ENCODE measurements at regions not wholly inside any gene's neighbourhood (a gene's known extent, or its start where the extent isn't known, plus 50 kb on each side); places are given as distances from the start of the nearest gene placed in this dataset.

DNA sequence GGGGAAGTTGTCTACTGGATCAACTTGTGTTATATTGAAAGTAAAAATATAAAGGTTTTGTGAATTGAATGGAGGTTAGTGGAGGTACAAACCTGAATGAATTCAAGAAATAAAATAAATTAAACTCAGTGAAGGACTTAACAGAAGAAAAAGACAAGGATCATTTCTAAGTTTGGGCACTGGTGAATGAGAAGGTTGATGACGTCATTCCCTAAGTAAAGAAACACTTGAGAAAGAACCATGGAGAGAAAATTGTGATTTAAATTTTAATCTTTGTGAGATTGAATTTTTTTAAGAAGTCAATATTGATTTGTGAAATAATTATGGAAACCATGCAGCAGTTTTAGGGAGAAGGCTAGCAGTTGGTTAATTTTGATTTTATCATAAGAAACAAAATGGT, 900.3 kb upstream of the TYRP1 start:
- BruUV-seq (replicated peaks), result no TSS peak
- intact Hi-C loops (cut with micrococcal nuclease), result no loop called here
- Histone ChIP-seq H2AFZ (ENCODE audit: low read length) (no peak overlapping the region), H3K9me3 (ENCODE audit: low read length) (no peaks in the 10 kb centered on the region), H3K79me2 (ENCODE audit: low read length) (no peaks in the 10 kb centered on the region), H3F3A (ENCODE audit: low read length, unreplicated experiment) (no peaks in the 10 kb centered on the region), H4K20me1 (ENCODE audit: low read length) (no peaks in the 10 kb centered on the region), H3K4me2 (ENCODE audit: low read length) (no peak overlapping the region), H3K4me1 (ENCODE audit: insufficient read depth, low read length) (no peaks in the 10 kb centered on the region), H3K4me3 (ENCODE audit: low read length) (no peak overlapping the region), H3K36me3 (ENCODE audit: low read depth, low read length) (no peaks in the 10 kb centered on the region), H3K27ac (ENCODE audit: low read length) (no peak overlapping the region), H3K9ac (ENCODE audit: low read length) (no peak overlapping the region), H3K9me2 (replicated peaks; ENCODE audit: low read length) (no peaks in the 10 kb centered on the region), H3K27me3 (ENCODE audit: low read length) (no peaks in the 10 kb centered on the region)
- ChIA-PET POLR2A (ENCODE audit: unreplicated experiment) (no interaction called here), CTCF (no interaction called here)
- ATAC-seq, result no peak
- DNase-seq, result no peak
- TF ChIP-seq EZH2phosphoT487 (IDR thresholded peaks at IDR 0.05; ENCODE audit: borderline replicate concordance, low read length) (no peak), EZH2 (IDR thresholded peaks at IDR 0.05; ENCODE audit: low read length, unreplicated experiment) (no peak)
- TF ChIP-seq, protein P1, sequence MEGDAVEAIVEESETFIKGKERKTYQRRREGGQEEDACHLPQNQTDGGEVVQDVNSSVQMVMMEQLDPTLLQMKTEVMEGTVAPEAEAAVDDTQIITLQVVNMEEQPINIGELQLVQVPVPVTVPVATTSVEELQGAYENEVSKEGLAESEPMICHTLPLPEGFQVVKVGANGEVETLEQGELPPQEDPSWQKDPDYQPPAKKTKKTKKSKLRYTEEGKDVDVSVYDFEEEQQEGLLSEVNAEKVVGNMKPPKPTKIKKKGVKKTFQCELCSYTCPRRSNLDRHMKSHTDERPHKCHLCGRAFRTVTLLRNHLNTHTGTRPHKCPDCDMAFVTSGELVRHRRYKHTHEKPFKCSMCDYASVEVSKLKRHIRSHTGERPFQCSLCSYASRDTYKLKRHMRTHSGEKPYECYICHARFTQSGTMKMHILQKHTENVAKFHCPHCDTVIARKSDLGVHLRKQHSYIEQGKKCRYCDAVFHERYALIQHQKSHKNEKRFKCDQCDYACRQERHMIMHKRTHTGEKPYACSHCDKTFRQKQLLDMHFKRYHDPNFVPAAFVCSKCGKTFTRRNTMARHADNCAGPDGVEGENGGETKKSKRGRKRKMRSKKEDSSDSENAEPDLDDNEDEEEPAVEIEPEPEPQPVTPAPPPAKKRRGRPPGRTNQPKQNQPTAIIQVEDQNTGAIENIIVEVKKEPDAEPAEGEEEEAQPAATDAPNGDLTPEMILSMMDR (conservative IDR thresholded peaks at IDR 0.05; ENCODE audit: low read depth, low read length), result no peak

DNA sequence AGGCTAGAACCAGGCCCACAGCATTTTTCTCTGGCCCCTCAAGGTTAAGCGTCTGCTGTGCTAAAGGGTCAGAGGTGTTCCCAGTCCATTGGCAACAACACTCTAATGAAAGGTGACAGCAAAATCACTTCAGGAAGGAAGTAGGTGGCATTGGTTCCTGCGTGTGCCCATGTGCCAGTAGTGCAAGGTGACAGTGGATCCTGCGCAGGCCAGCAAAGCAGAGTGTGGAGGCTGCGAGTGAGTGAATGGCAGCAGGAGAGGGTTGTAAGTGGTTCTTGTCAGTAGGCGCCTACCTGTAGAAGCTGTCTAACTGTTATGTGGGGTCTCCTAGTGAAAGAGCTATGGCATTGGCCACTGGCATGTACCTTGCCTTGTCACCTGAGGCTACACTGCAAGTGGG, 898.2 kb upstream of the TYRP1 start:
- H3K27ac ChIP-seq (ENCODE audit: low read length), result no peak overlapping the region
- no peaks in the 10 kb centered on the region for H4K20me1 ChIP-seq (ENCODE audit: low read length)
- ChIA-PET POLR2A (ENCODE audit: unreplicated experiment) (no interaction called here), CTCF (no interaction called here)
- no peaks in the 10 kb centered on the region for H3K79me2 ChIP-seq (ENCODE audit: low read length)
- H3K36me3 ChIP-seq (ENCODE audit: low read depth, low read length), result no peaks in the 10 kb centered on the region
- TF ChIP-seq EZH2 (IDR thresholded peaks at IDR 0.05; ENCODE audit: low read length, unreplicated experiment), result no peak
- TF ChIP-seq EZH2phosphoT487 (IDR thresholded peaks at IDR 0.05; ENCODE audit: borderline replicate concordance, low read length), result no peak
- TF ChIP-seq, protein P1 (conservative IDR thresholded peaks at IDR 0.05; ENCODE audit: low read depth, low read length), result no peak
- H3K9me2 ChIP-seq (replicated peaks; ENCODE audit: low read length), result no peaks in the 10 kb centered on the region
- ATAC-seq, result no peak
- no peaks in the 10 kb centered on the region for H3K4me1 ChIP-seq (ENCODE audit: insufficient read depth, low read length)
- no peak overlapping the region for H3K9ac ChIP-seq (ENCODE audit: low read length)
- H3K9me3 ChIP-seq (ENCODE audit: low read length), result no peaks in the 10 kb centered on the region
- H3K4me2 ChIP-seq (ENCODE audit: low read length), result no peak overlapping the region
- DNase-seq, result no peak
- H3K4me3 ChIP-seq (ENCODE audit: low read length), result no peak overlapping the region
- no peaks in the 10 kb centered on the region for H3K27me3 ChIP-seq (ENCODE audit: low read length)
- H2AFZ ChIP-seq (ENCODE audit: low read length), result no peak overlapping the region
- H3F3A ChIP-seq (ENCODE audit: low read length, unreplicated experiment), result no peaks in the 10 kb centered on the region
- intact Hi-C loops (cut with micrococcal nuclease), result no loop called here
- no TSS peak for BruUV-seq (replicated peaks)

DNA sequence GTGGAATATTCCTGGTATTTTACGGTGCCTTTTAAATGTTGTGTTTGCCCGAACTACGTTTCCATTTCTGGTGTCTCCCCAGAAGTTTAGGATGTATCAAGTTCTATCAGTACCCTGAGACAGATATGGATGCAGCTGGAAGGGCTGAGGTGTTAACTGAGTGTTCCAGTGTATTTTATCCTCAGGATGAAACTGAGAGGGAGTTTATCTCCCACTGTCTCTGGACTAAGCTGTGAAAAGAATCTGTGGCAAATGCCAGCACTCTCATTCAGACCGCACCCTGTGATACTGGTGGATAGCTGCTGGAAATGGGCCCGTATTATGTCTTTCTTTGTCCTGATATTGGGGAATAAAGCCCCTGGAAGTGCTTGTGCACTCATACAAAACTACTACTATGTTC, 887.2 kb upstream of the TYRP1 start:
- intact Hi-C loops (cut with micrococcal nuclease), result no loop called here
- H3K9ac ChIP-seq (ENCODE audit: low read length), result no peak overlapping the region
- H3K4me3 ChIP-seq (ENCODE audit: low read length), result no peak overlapping the region
- H3K9me3 ChIP-seq (ENCODE audit: low read length), result no peaks in the 10 kb centered on the region
- ChIA-PET CTCF (no interaction called here), POLR2A (ENCODE audit: unreplicated experiment) (no interaction called here)
- no peaks in the 10 kb centered on the region for H4K20me1 ChIP-seq (ENCODE audit: low read length)
- ATAC-seq (no peak), DNase-seq (no peak)
- no peaks in the 10 kb centered on the region for H3K27me3 ChIP-seq (ENCODE audit: low read length)
- H3K4me2 ChIP-seq (ENCODE audit: low read length), result no peak overlapping the region
- H3K36me3 ChIP-seq (ENCODE audit: low read depth, low read length), result no peaks in the 10 kb centered on the region
- no peaks in the 10 kb centered on the region for H3K4me1 ChIP-seq (ENCODE audit: insufficient read depth, low read length)
- no peaks in the 10 kb centered on the region for H3K9me2 ChIP-seq (replicated peaks; ENCODE audit: low read length)
- H3K27ac ChIP-seq (ENCODE audit: low read length), result no peak overlapping the region
- H3K79me2 ChIP-seq (ENCODE audit: low read length), result no peaks in the 10 kb centered on the region
- no TSS peak for BruUV-seq (replicated peaks)
- TF ChIP-seq EZH2 (IDR thresholded peaks at IDR 0.05; ENCODE audit: low read length, unreplicated experiment), result no peak
- TF ChIP-seq EZH2phosphoT487 (IDR thresholded peaks at IDR 0.05; ENCODE audit: borderline replicate concordance, low read length), result no peak
- TF ChIP-seq, protein P1 (conservative IDR thresholded peaks at IDR 0.05; ENCODE audit: low read depth, low read length), result no peak
- H2AFZ ChIP-seq (ENCODE audit: low read length), result no peak overlapping the region
- H3F3A ChIP-seq (ENCODE audit: low read length, unreplicated experiment), result no peaks in the 10 kb centered on the region
